Gastrocnemius medialis (tissue), 4 donors: ENCODE measurements at regions not wholly inside any gene's neighbourhood (a gene's known extent, or its start where the extent isn't known, plus 50 kb on each side); places are given as distances from the start of the nearest gene placed in this dataset.

Experiments used
- ATAC-seq, 2 donors: fragments of 150-250 bp; one replicate each; pipeline ENCODE4 v1.9.1; 2016
- DNase-seq, 2 donors: peaks; one replicate each; pipeline ENCODE4 v3.0.0-alpha.2; 2019
- H3K27ac ChIP-seq, 4 donors: fragments of 200-600 bp; sonication (generic); 1 replicate in 1 of 4; 2 replicates in 3 of 4; pipeline ENCODE4 v1.5.1; 2016 to 2018; ENCODE audit warnings: mild to moderate bottlenecking in 2 of 4, moderate library complexity in 1 of 4
- H3K27me3 ChIP-seq, 3 donors: fragments of 200-600 bp; sonication (generic) in 2 of 3; 1 replicate in 1 of 3; 2 replicates in 2 of 3; pipeline versions ENCODE4 v1.5.1 to v1.6.0; 2016 to 2019; ENCODE audit warnings: mild to moderate bottlenecking in 1 of 3, moderate library complexity in 1 of 3
- H3K36me3 ChIP-seq, 2 donors: fragments of 200-600 bp; sonication (generic) in 1 of 2; one replicate each; pipeline ENCODE4 v1.5.1; 2017 to 2018
- H3K4me1 ChIP-seq, 2 donors: fragments of 200-600 bp; sonication (generic) in 1 of 2; one replicate each; pipeline ENCODE4 v1.5.1; 2016 to 2017; ENCODE audit warnings: mild to moderate bottlenecking in 2 of 2
- H3K4me3 ChIP-seq, 4 donors: fragments of 200-600 bp; sonication (generic) in 3 of 4; 1 replicate in 1 of 4; 2 replicates in 3 of 4; pipeline ENCODE4 v1.5.1; 2016 to 2019; ENCODE audit warnings: mild to moderate bottlenecking in 2 of 4
- H3K9me3 ChIP-seq, 3 donors: fragments of 200-600 bp; sonication (generic) in 2 of 3; 1 replicate in 1 of 3; 2 replicates in 2 of 3; pipeline ENCODE4 v1.5.1; 2016 to 2019
- CTCF ChIP-seq, 5 experiments: fragments of 450-650 bp in 3 of 5; fragments of 200-600 bp in 2 of 5; sonication (generic) in 2 of 5; IDR thresholded peaks in 4 of 5; conservative IDR thresholded peaks in 1 of 5; 1 replicate in 4 of 5; 2 replicates in 1 of 5; pipeline ENCODE4 v1.5.1; 2016 to 2019; ENCODE audit warnings: antibody characterized with exemption in 5 of 5, mild to moderate bottlenecking in 3 of 5, moderate library complexity in 3 of 5
- POLR2A ChIP-seq, 2 donors: fragments of 450-650 bp; IDR thresholded peaks; one replicate each; pipeline ENCODE4 v1.6.1; 2017; ENCODE audit warnings: antibody characterized with exemption in 2 of 2, mild to moderate bottlenecking in 2 of 2, moderate library complexity in 2 of 2
- in situ Hi-C, 4 donors: fragments of 200-750 bp; cut with MboI; loops; one replicate each; pipeline versions ENCODE4 v1.15.0 to v1.8.0; 2017; ENCODE audit warnings: low sequenced_read_pairs in 4 of 4
- intact Hi-C: fragments of 100-400 bp; cut with DNase I; formaldehyde crosslinking; loops from one replicate; pipeline ENCODE4 v1.15.1; 2023; ENCODE audit warnings: low total_unique reads

- Histone ChIP-seq H3K27ac (no peak overlapping the region), H3K36me3 (peaks cover 0 to 9% of the 10 kb centered on the region in 2 donors), H3K27me3 (no peaks in the 10 kb centered on the region), H3K4me1 (no peaks in the 10 kb centered on the region), H3K9me3 (no peaks in the 10 kb centered on the region), H3K4me3 (no peak overlapping the region)
- ATAC-seq (no peak), DNase-seq (peak in 1 of 2 donors; percentile 8)
- intact Hi-C loops = no loop called here
- no peak for TF ChIP-seq POLR2A (IDR thresholded peaks at IDR 0.05)
- in situ Hi-C loops = no loop called here
Measured at GRCh38 chr3:127037971-127038446, 55.1 kb downstream of the PLXNA1 start.

DNA sequence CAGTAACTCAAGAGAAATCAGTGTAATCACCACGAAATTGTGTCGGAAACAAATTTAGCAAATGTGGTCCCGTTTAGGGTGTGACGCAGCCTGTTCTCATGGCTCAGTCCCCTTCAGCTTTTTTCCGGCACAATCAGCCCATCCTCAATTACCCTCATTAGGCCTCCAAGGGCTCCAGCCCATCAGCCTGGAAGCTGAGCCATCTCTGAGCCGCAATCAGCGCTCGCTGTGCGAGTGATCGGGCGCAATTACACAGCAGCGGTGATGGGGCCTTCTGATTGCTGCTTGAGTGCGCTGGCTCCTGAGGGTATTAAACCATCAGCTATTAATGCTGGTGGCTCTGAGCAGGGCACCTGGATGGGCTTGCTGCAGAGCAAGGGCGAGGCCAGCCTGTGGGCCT, 55.6 kb downstream of the PLXNA1 start:
- Histone ChIP-seq H3K9me3 (no peaks in the 10 kb centered on the region), H3K27me3 (no peaks in the 10 kb centered on the region), H3K27ac (no peak overlapping the region), H3K4me3 (no peak overlapping the region), H3K36me3 (peaks cover 0 to 5% of the 10 kb centered on the region in 2 donors), H3K4me1 (no peaks in the 10 kb centered on the region)
- intact Hi-C loops = no loop called here
- DNase-seq (no peak), ATAC-seq (no peak)
- in situ Hi-C loops = no loop called here
- no peak for TF ChIP-seq CTCF (IDR thresholded peaks at IDR 0.05 in 4 of 5, conservative IDR thresholded peaks at IDR 0.05 in 1 of 5)
- TF ChIP-seq POLR2A (IDR thresholded peaks at IDR 0.05) = no peak

DNA sequence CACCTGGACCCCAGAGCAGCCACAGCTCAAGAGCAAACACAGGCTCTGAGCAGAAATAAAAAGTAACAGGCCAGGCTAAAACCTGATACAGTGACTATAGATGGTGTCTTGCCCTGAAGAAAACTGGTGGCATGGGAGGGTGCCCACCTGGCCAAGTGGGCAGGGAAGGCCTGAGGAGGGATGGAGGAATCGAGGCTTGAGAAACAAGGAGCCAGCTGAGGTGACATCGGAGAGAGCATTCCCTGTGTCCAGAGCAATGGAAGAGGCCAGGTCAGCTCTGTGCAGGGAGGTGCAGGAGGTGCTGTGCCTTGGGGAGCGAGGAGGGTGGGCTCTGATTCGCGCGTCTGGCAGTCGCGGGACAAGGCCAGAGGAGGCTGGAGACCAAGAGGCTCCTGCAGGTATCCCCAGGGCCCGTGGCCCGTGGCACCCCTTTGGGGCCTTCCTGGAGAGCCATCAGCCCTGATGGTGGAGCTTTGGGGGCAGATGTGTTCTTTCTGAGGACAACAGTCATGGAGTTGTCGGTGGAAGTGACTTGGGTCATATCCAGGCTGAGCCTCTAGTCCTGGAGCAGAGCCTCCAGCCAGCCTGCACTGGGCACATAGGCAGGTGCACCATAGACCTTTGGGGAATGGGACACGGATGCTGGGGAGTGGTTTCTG, 56.1 kb downstream of the PLXNA1 start:
- no peaks in the 10 kb centered on the region for H3K27me3 ChIP-seq
- no peak overlapping the region for H3K27ac ChIP-seq
- in situ Hi-C loops = no loop called here
- no peak overlapping the region for H3K4me3 ChIP-seq
- H3K4me1 ChIP-seq = no peaks in the 10 kb centered on the region
- no peak for ATAC-seq
- H3K9me3 ChIP-seq = no peaks in the 10 kb centered on the region
- DNase-seq = peak in 1 of 2 donors; percentile 5
- intact Hi-C loops = no loop called here
- H3K36me3 ChIP-seq = peaks cover 0 to 3% of the 10 kb centered on the region in 2 donors
- TF ChIP-seq CTCF (IDR thresholded peaks at IDR 0.05 in 4 of 5, conservative IDR thresholded peaks at IDR 0.05 in 1 of 5) (no peak), POLR2A (IDR thresholded peaks at IDR 0.05) (no peak)

- no peaks in the 10 kb centered on the region for H3K4me1 ChIP-seq
- in situ Hi-C loops = no loop called here
- no peaks in the 10 kb centered on the region for H3K9me3 ChIP-seq
Measured at GRCh38 chr3:127039719-127040118, 56.8 kb downstream of the PLXNA1 start.

DNA sequence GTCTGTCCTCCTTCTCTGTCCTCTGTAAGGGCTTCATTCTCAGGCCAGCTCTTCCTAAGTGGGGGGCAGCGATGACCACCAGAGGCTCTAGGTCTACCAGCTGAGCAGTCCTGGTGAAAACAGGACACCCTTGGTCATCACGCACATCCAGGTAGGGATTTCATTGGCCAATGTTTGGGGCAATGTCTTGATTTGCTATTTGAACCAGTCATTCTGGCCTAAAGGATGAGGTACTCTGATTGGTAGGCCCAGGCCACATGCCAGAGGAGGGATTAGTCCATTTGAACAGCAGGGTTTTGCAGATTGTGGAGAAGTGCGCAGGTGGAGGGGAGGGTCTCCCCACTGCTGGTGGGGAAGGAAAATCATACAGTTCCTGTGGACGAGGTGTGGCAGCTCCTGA, 57.3 kb downstream of the PLXNA1 start:
- H3K27me3 ChIP-seq = no peaks in the 10 kb centered on the region
- H3K27ac ChIP-seq = no peak overlapping the region
- ATAC-seq (no peak), DNase-seq (peak in 1 of 2 donors; percentile 3)
- intact Hi-C loops = no loop called here
- H3K4me1 ChIP-seq = no peaks in the 10 kb centered on the region
- H3K36me3 ChIP-seq = no peaks in the 10 kb centered on the region
- no peak for TF ChIP-seq CTCF (IDR thresholded peaks at IDR 0.05 in 4 of 5, conservative IDR thresholded peaks at IDR 0.05 in 1 of 5)
- no peak for TF ChIP-seq POLR2A (IDR thresholded peaks at IDR 0.05)
- in situ Hi-C loops = no loop called here
- H3K9me3 ChIP-seq = no peaks in the 10 kb centered on the region
- H3K4me3 ChIP-seq = no peak overlapping the region

More at GRCh38 chr3:127039719-127040118, 56.8 kb downstream of the PLXNA1 start:
- TF ChIP-seq CTCF (IDR thresholded peaks at IDR 0.05 in 4 of 5, conservative IDR thresholded peaks at IDR 0.05 in 1 of 5) = no peak
- no peak for TF ChIP-seq POLR2A (IDR thresholded peaks at IDR 0.05)
- ATAC-seq (no peak), DNase-seq (no peak)
- Histone ChIP-seq H3K4me3 (no peak overlapping the region), H3K27ac (no peak overlapping the region), H3K36me3 (no peaks in the 10 kb centered on the region), H3K27me3 (no peaks in the 10 kb centered on the region)
- intact Hi-C loops = no loop called here
